Prostate gland (tissue), 2 donors: ENCODE measurements at regions not wholly inside any gene's neighbourhood (a gene's known extent, or its start where the extent isn't known, plus 50 kb on each side); places are given as distances from the start of the nearest gene placed in this dataset.

Experiments
- DNase-seq: peaks from one replicate; pipeline ENCODE4 v3.0.0-alpha.2; 2019; ENCODE audit warnings: low spot score
- H3K27ac ChIP-seq, 2 donors: fragments of 200-600 bp; sonication (generic); 2 replicates each; pipeline ENCODE4 v1.5.1; 2017 to 2019
- H3K27me3 ChIP-seq: fragments of 200-600 bp; sonication (generic); replicated peaks from 2 replicates; pipeline ENCODE4 v1.5.1; 2019; ENCODE audit not compliant: insufficient read depth
- H3K36me3 ChIP-seq, 2 donors: fragments of 200-600 bp; sonication (generic); 1 replicate in 1 of 2; 2 replicates in 1 of 2; pipeline versions ENCODE4 v1.5.1 to v1.8.1; 2017 to 2019
- H3K4me1 ChIP-seq: fragments of 200-600 bp; sonication (generic); replicated peaks from 2 replicates; pipeline ENCODE4 v1.5.1; 2019
- H3K4me3 ChIP-seq, 2 donors: fragments of 200-600 bp; sonication (generic); 2 replicates each; pipeline ENCODE4 v1.5.1; 2017 to 2019
- H3K9me3 ChIP-seq: fragments of 200-600 bp; sonication (generic); 2 replicates; pipeline ENCODE4 v1.5.1; 2017
- POLR2A ChIP-seq: fragments of 450-650 bp; IDR thresholded peaks from one replicate; pipeline ENCODE4 v1.6.1; 2016; ENCODE audit warnings: antibody characterized with exemption, mild to moderate bottlenecking
- POLR2AphosphoS5 ChIP-seq: sonication (generic); formaldehyde crosslinking; IDR thresholded peaks from one replicate; pipeline ENCODE4 v1.6.1; 2017; ENCODE audit warnings: antibody characterized with exemption
- WGBS: methylation state at CpG from one replicate; pipeline ENCODE4 v1.1.5; 2018; 5-methylcytosine and 5-hydroxymethylcytosine counted together
- intact Hi-C: fragments of 100-400 bp; cut with DNase I; formaldehyde crosslinking; loops from one replicate; pipeline ENCODE4 v1.14.2; 2022
- TF ChIP-seq, protein P1 (sequence below), 4 experiments: fragments of 200-600 bp in 2 of 4; fragments of 450-650 bp in 2 of 4; sonication (generic) in 2 of 4; IDR thresholded peaks; 1 replicate in 3 of 4; 2 replicates in 1 of 4; pipeline ENCODE4 v1.5.1; 2016 to 2019; ENCODE audit warnings: antibody characterized with exemption in 4 of 4, mild to moderate bottlenecking in 2 of 4, moderate library complexity in 2 of 4

DNA sequence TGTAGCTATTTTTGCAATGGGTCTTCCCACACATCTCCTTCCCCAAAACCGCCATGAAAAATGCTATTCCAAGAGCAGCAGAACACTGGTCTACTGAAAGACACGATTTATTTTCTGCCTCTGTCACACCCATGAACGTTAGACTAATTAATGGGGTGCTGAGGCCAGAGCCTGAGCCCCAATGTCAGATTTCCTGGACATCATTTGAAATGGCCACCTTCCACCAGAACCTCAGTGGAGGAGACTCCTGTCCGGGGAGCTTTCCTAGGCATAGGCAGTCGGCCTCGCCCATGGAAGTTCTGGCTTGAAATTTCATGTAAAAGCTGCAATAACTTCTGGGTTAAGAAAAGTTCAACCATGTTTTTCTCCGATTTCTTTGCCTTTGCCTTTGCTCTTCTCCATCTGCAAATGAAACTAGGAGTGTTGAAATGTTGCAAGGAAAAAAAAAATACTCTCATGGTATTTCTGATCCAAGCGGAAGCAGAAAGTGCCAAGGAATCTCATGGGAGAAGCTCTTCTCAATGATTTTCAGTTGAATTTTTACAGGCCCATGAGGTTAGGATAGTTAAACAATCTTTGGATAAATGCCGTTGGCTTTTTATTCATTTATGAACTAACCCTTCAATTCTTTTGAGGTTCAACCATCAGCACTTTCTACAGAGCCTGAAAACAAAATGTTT is 570.8 kb upstream of the MGMT start:
- Histone ChIP-seq H3K36me3 (no peaks in the 10 kb centered on the region), H3K9me3 (no peaks in the 10 kb centered on the region), H3K27me3 (no peaks in the 10 kb centered on the region), H3K4me3 (no peak overlapping the region), H3K4me1 (peaks cover 21% of the 10 kb centered on the region), H3K27ac (peak overlapping the region; percentile 20 to 62)
- TF ChIP-seq POLR2A (no peak), POLR2AphosphoS5 (peak; percentile 76)
- TF ChIP-seq, protein P1, sequence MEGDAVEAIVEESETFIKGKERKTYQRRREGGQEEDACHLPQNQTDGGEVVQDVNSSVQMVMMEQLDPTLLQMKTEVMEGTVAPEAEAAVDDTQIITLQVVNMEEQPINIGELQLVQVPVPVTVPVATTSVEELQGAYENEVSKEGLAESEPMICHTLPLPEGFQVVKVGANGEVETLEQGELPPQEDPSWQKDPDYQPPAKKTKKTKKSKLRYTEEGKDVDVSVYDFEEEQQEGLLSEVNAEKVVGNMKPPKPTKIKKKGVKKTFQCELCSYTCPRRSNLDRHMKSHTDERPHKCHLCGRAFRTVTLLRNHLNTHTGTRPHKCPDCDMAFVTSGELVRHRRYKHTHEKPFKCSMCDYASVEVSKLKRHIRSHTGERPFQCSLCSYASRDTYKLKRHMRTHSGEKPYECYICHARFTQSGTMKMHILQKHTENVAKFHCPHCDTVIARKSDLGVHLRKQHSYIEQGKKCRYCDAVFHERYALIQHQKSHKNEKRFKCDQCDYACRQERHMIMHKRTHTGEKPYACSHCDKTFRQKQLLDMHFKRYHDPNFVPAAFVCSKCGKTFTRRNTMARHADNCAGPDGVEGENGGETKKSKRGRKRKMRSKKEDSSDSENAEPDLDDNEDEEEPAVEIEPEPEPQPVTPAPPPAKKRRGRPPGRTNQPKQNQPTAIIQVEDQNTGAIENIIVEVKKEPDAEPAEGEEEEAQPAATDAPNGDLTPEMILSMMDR (IDR thresholded peaks at IDR 0.05) = no peak
- WGBS = 49% methylated on average over 9 of the region's 9 CpGs
- DNase-seq = peak; percentile 38
- intact Hi-C loops = no loop called here

DNA sequence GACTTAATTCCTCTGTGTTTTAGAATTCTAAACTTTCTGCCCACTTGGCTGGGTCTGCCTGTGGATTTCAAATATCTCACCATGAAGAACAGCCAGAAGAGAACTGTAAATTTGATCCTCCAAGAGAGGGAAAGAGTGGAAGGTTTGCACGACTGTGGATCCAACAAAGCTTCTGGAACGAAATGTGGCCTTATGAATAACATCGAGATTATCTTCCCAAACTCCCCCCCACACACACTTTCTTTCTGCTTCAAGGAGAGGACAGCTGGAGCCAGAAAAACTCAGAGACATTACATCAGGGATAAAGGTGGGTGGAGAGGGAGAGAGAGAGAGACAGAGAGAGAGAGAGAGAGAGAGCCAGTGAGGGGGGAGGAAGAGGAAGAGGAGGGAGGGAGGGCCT is 570.1 kb upstream of the MGMT start:
- WGBS = 17% methylated on average over 3 of the region's 3 CpGs
- intact Hi-C loops = no loop called here

DNA sequence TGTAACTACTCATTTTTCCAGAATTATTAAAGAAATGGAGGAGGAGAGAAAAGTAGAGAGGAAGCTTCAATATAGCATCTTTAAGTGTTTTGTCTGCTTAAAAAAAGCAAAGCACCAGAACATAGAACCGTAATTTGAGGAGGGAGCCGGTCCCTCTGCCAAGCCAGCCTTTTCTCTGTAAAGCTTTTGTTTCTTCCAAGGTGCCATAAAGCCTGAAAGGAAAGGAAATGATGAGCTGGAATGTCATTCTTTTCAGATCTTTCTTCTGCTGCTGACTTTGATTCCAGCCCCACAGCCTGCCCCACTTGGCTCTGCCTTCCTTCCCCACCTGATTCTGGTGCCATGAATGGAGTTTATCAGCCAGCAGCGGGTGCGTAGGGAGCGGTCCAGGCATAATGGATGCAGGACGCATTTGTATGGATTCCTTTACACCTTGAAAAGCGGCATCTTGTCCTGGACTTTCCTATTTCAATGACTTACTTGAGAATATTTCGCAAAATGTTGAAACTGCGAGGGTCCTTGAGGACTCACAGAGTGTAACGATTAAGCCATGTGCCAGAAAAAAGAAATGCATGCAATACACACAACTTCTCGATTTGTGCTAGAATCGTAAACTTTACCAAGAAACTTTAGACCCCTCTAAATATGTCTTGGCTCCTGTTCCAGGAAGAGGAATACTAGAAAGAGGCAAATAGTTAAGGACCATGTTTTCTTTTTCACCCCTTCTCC is 569.5 kb upstream of the MGMT start:
- DNase-seq = no peak
- intact Hi-C loops = no loop called here
- H3K4me1 ChIP-seq = peaks cover 21% of the 10 kb centered on the region
- H3K4me3 ChIP-seq = no peak overlapping the region
- peak overlapping the region; percentile 20 to 62 for H3K27ac ChIP-seq
- TF ChIP-seq, protein P1 (IDR thresholded peaks at IDR 0.05) = no peak
- TF ChIP-seq POLR2A = no peak
- TF ChIP-seq POLR2AphosphoS5 = no peak
- no peaks in the 10 kb centered on the region for H3K27me3 ChIP-seq
- no peaks in the 10 kb centered on the region for H3K9me3 ChIP-seq
- 36% methylated on average over 12 of the region's 12 CpGs for WGBS
- no peaks in the 10 kb centered on the region for H3K36me3 ChIP-seq

More for the DNA sequence above, 570.1 kb upstream of the MGMT start:
- H3K4me3 ChIP-seq = no peak overlapping the region
- H3K36me3 ChIP-seq = no peaks in the 10 kb centered on the region
- peak overlapping the region; percentile 20 to 62 for H3K27ac ChIP-seq
- no peaks in the 10 kb centered on the region for H3K27me3 ChIP-seq
- peaks cover 21% of the 10 kb centered on the region for H3K4me1 ChIP-seq
- TF ChIP-seq, protein P1 (IDR thresholded peaks at IDR 0.05) = no peak
- no peak for TF ChIP-seq POLR2AphosphoS5
- no peak for TF ChIP-seq POLR2A
- DNase-seq = no peak
- no peaks in the 10 kb centered on the region for H3K9me3 ChIP-seq

DNA sequence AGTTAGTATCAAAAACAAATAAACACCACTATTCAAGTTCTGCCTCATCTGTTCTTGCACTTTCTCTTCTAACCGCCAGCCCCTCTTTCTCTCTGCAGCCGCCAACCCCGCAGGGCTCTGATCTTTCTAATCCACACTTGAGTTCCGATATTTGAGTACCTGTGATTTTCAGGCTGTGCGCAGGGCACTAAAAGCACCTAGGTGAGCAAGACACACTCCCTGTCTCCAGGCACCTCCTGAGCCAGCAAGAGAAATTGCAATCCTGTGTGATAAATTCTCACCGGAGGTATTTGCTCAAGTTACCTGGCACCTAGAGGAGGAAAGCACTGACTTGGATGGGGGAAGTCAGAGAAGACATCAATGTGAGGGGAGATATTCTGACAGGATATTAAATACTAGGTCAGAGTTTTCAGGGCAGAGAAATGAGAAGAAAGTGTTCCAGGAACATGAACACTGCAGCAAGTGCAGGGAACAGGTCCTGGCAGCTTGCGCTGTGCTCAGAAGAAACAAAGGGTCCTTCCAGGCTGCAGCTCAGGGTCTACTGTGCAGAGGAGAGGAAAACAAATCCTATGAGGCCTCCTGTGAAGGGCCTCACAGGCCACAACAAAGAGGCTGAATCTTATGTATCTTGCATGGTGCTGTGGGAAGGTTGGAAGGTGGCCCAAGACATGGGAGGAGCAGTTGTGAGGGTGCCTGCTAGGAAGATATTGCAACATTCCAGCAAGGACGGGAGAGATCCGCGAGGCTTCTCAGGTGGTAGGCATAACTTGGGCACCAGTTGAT is 568.7 kb upstream of the MGMT start:
- peak overlapping the region in 1 of 2 donors; percentile 62 for H3K27ac ChIP-seq
- DNase-seq = peak; percentile 26
- no peaks in the 10 kb centered on the region for H3K9me3 ChIP-seq
- H3K27me3 ChIP-seq = no peaks in the 10 kb centered on the region
- peaks cover 21% of the 10 kb centered on the region for H3K4me1 ChIP-seq
- no peaks in the 10 kb centered on the region for H3K36me3 ChIP-seq
- WGBS = 31% methylated on average over 10 of the region's 10 CpGs
- intact Hi-C loops = no loop called here
- no peak overlapping the region for H3K4me3 ChIP-seq
- TF ChIP-seq POLR2AphosphoS5 = peak; percentile 4
- TF ChIP-seq, protein P1 (IDR thresholded peaks at IDR 0.05) = no peak
